ENCODE measurements at regions not wholly inside any gene's neighbourhood (a gene's known extent, or its start where the extent isn't known, plus 50 kb on each side); places are given as distances from the start of the nearest gene placed in this dataset.

GRCh38 chr5:18932081-18932480 lies 1055.9 kb downstream of the CDH18 start:
- Histone ChIP-seq H3K9me3 (replicated peaks in 1 of 3) (no peaks in the 10 kb centered on the region), H3K4me1 (replicated peaks in 1 of 2) (no peaks in the 10 kb centered on the region), H3K27me3 (no peaks in the 10 kb centered on the region), H3K4me3 (no peak overlapping the region), H3K27ac (no peak overlapping the region), H3K36me3 (replicated peaks in 1 of 2) (no peaks in the 10 kb centered on the region)
- 71 to 76% (median 73%) methylated on average over 2 of the region's 2 CpGs for WGBS, 4 donors
- no peak for DNase-seq
- intact Hi-C loops (cut with DNase I), result no loop called here
- TF ChIP-seq CTCF (IDR thresholded peaks at IDR 0.05), result no peak

GRCh38 chr5:18944771-18945170 lies 1043.2 kb downstream of the CDH18 start:
- no peak for TF ChIP-seq POLR2A (IDR thresholded peaks at IDR 0.05)
- no peak for TF ChIP-seq CTCF (IDR thresholded peaks at IDR 0.05)
- no peak for DNase-seq
- intact Hi-C loops (cut with DNase I), result no loop called here

GRCh38 chr5:18954239-18954638 lies 1033.8 kb downstream of the CDH18 start:
- 44 to 82% (median 53%) methylated on average over 2 of the region's 2 CpGs for WGBS, 4 donors
- H3K9me3 ChIP-seq (replicated peaks in 1 of 3), result no peaks in the 10 kb centered on the region

More at GRCh38 chr5:18944771-18945170, 1043.2 kb downstream of the CDH18 start:
- Histone ChIP-seq H3K27me3 (no peaks in the 10 kb centered on the region), H3K27ac (no peak overlapping the region), H3K36me3 (replicated peaks in 1 of 2) (no peaks in the 10 kb centered on the region), H3K4me1 (replicated peaks in 1 of 2) (no peaks in the 10 kb centered on the region), H3K4me3 (no peak overlapping the region), H3K9me3 (replicated peaks in 1 of 3) (peaks cover 0 to 11% (median 0%) of the 10 kb centered on the region in 3 donors)
- 70 to 80% (median 73%) methylated on average over 5 of the region's 5 CpGs for WGBS, 4 donors

GRCh38 chr5:18959535-18959934 lies 1028.5 kb downstream of the CDH18 start:
- no peak for DNase-seq
- H3K36me3 ChIP-seq (replicated peaks in 1 of 2), result no peaks in the 10 kb centered on the region
- H3K4me3 ChIP-seq, result no peak overlapping the region
- no peaks in the 10 kb centered on the region for H3K4me1 ChIP-seq (replicated peaks in 1 of 2)
- TF ChIP-seq CTCF (IDR thresholded peaks at IDR 0.05), result no peak
- TF ChIP-seq POLR2A (IDR thresholded peaks at IDR 0.05), result no peak
- intact Hi-C loops (cut with DNase I), result no loop called here
- H3K27me3 ChIP-seq, result no peaks in the 10 kb centered on the region
- 76 to 81% (median 79%) methylated on average over 4 of the region's 4 CpGs for WGBS, 4 donors
- peaks cover 0 to 5% (median 0%) of the 10 kb centered on the region in 3 donors for H3K9me3 ChIP-seq (replicated peaks in 1 of 3)
- no peak overlapping the region for H3K27ac ChIP-seq

More at GRCh38 chr5:18954239-18954638, 1033.8 kb downstream of the CDH18 start:
- intact Hi-C loops (cut with DNase I), result no loop called here
- DNase-seq, result no peak
- TF ChIP-seq POLR2A (IDR thresholded peaks at IDR 0.05), result no peak
- TF ChIP-seq CTCF (IDR thresholded peaks at IDR 0.05), result no peak
- Histone ChIP-seq H3K27me3 (no peaks in the 10 kb centered on the region), H3K27ac (no peak overlapping the region), H3K4me1 (replicated peaks in 1 of 2) (no peaks in the 10 kb centered on the region), H3K4me3 (no peak overlapping the region), H3K36me3 (replicated peaks in 1 of 2) (no peaks in the 10 kb centered on the region)

Measured in adrenal gland (tissue), 9 donors.